Peyer's patch (tissue), 4 donors: ENCODE measurements at regions not wholly inside any gene's neighbourhood (a gene's known extent, or its start where the extent isn't known, plus 50 kb on each side); places are given as distances from the start of the nearest gene placed in this dataset.
"Not testable (repeated sequence)": the region's sequence is repeated elsewhere in the genome, so short reads cannot be mapped to it uniquely, and the experiment has no call there.

ENCODE experiments used
- DNase-seq, 3 donors: peaks; one replicate each; pipeline ENCODE4 v3.0.0-alpha.2; 2017 to 2019
- H3K27ac ChIP-seq, 4 donors: fragments of 200-600 bp; sonication (generic); one replicate each; pipeline ENCODE4 v1.5.1; 2016 to 2019
- H3K27me3 ChIP-seq, 2 donors: fragments of 200-600 bp; sonication (generic); one replicate each; pipeline ENCODE4 v1.5.1; 2019
- H3K36me3 ChIP-seq, 3 donors: fragments of 200-600 bp; sonication (generic); one replicate each; pipeline ENCODE4 v1.5.1; 2016 to 2019
- H3K4me1 ChIP-seq, 4 donors: fragments of 200-600 bp; sonication (generic); one replicate each; pipeline ENCODE4 v1.5.1; 2016 to 2019
- H3K4me3 ChIP-seq, 4 donors: fragments of 200-600 bp; sonication (generic); 1 replicate in 3 of 4; 2 replicates in 1 of 4; pipeline ENCODE4 v1.5.1; 2016 to 2019; ENCODE audit warnings: mild to moderate bottlenecking in 1 of 4
- H3K9me3 ChIP-seq, 4 donors: fragments of 200-600 bp; sonication (generic); one replicate each; pipeline ENCODE4 v1.5.1; 2016 to 2019; ENCODE audit warnings: mild to moderate bottlenecking in 1 of 4
- POLR2A ChIP-seq, 2 donors: fragments of 450-650 bp; IDR thresholded peaks; one replicate each; pipeline ENCODE4 v1.5.1; 2017; ENCODE audit warnings: antibody characterized with exemption in 2 of 2, mild to moderate bottlenecking in 2 of 2, moderate library complexity in 2 of 2
- TF ChIP-seq, protein P1 (sequence below), 6 experiments: fragments of 450-650 bp in 4 of 6; fragments of 200-600 bp in 2 of 6; sonication (generic) in 1 of 6; IDR thresholded peaks; one replicate each; pipeline ENCODE4 v1.5.1; 2017 to 2019; ENCODE audit warnings: antibody characterized with exemption in 6 of 6, mild to moderate bottlenecking in 3 of 6, moderate library complexity in 1 of 6

DNA sequence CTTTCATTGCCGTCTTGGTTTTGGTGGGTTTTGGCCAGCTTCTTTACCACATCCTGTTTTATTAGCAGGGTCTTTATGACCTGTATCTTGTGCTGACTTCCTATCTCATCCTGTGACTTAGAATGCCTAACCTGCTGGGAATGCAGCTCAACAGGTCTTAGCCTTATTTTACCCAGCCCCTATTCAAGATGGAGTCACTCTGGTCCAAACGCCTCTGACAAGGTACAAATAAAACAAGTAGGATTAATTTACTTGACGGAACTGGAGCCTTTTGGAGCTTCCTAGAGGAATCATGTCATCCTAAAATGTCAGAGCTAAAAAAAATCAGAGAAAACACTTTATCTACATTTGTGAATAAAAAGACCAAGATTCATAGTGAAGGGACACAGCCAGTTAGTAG lies 66.2 kb upstream of the ATXN3L start:
- Histone ChIP-seq H3K9me3 (no peaks in the 10 kb centered on the region), H3K27me3 (no peaks in the 10 kb centered on the region), H3K4me3 (no peak overlapping the region), H3K27ac (no peak overlapping the region), H3K4me1 (no peaks in the 10 kb centered on the region), H3K36me3 (no peaks in the 10 kb centered on the region)
- no peak for DNase-seq
- TF ChIP-seq, protein P1, sequence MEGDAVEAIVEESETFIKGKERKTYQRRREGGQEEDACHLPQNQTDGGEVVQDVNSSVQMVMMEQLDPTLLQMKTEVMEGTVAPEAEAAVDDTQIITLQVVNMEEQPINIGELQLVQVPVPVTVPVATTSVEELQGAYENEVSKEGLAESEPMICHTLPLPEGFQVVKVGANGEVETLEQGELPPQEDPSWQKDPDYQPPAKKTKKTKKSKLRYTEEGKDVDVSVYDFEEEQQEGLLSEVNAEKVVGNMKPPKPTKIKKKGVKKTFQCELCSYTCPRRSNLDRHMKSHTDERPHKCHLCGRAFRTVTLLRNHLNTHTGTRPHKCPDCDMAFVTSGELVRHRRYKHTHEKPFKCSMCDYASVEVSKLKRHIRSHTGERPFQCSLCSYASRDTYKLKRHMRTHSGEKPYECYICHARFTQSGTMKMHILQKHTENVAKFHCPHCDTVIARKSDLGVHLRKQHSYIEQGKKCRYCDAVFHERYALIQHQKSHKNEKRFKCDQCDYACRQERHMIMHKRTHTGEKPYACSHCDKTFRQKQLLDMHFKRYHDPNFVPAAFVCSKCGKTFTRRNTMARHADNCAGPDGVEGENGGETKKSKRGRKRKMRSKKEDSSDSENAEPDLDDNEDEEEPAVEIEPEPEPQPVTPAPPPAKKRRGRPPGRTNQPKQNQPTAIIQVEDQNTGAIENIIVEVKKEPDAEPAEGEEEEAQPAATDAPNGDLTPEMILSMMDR (IDR thresholded peaks at IDR 0.05) = no peak
- TF ChIP-seq POLR2A (IDR thresholded peaks at IDR 0.05) = no peak

DNA sequence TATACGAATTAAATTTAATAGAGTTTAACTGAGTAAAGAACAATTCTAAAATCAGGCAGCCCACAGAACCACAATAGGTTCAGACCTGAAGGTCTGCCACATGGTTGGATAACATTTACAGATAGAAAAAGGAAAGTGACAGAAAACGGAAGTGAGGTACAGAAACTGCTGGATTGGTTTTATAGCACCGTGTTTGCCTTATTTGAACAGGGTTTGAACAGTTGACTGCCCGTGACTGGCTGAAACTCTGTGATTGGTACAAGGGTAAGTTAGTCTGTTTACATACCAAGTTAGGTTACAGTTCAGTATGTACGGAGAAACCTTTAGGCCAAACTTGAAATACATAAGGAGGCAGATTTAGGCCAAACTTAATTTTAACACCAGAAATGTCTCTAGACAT lies 64.1 kb upstream of the ATXN3L start:
- Histone ChIP-seq H3K9me3 (no peaks in the 10 kb centered on the region), H3K27ac (no peak overlapping the region), H3K36me3 (no peaks in the 10 kb centered on the region), H3K4me1 (no peaks in the 10 kb centered on the region), H3K4me3 (no peak overlapping the region), H3K27me3 (no peaks in the 10 kb centered on the region)
- DNase-seq = no peak
- TF ChIP-seq, protein P1 (IDR thresholded peaks at IDR 0.05) = no peak
- no peak for TF ChIP-seq POLR2A (IDR thresholded peaks at IDR 0.05)

GRCh38 chrX:13381514-13381913 lies 61.7 kb upstream of the ATXN3L start:
- TF ChIP-seq POLR2A (IDR thresholded peaks at IDR 0.05) = no peak
- TF ChIP-seq, protein P1 (IDR thresholded peaks at IDR 0.05) = no peak
- Histone ChIP-seq H3K27ac (no peak overlapping the region), H3K4me3 (no peak overlapping the region), H3K9me3 (no peaks in the 10 kb centered on the region), H3K27me3 (no peaks in the 10 kb centered on the region), H3K36me3 (no peaks in the 10 kb centered on the region), H3K4me1 (no peaks in the 10 kb centered on the region)
- no peak for DNase-seq

- Histone ChIP-seq H3K9me3 (no peaks in the 10 kb centered on the region), H3K27ac (no peak overlapping the region), H3K27me3 (no peaks in the 10 kb centered on the region), H3K36me3 (no peaks in the 10 kb centered on the region), H3K4me1 (no peaks in the 10 kb centered on the region), H3K4me3 (no peak overlapping the region)
- TF ChIP-seq POLR2A (IDR thresholded peaks at IDR 0.05) = no peak
- TF ChIP-seq, protein P1 (IDR thresholded peaks at IDR 0.05) = no peak
- DNase-seq = no peak
These were observed 60.4 kb upstream of the ATXN3L start for GRCh38 chrX:13380211-13380610.

GRCh38 chrX:13378562-13379518 lies 59.0 kb upstream of the ATXN3L start:
- DNase-seq = peak in 2 of 3 donors; percentile 41 to 58

DNA sequence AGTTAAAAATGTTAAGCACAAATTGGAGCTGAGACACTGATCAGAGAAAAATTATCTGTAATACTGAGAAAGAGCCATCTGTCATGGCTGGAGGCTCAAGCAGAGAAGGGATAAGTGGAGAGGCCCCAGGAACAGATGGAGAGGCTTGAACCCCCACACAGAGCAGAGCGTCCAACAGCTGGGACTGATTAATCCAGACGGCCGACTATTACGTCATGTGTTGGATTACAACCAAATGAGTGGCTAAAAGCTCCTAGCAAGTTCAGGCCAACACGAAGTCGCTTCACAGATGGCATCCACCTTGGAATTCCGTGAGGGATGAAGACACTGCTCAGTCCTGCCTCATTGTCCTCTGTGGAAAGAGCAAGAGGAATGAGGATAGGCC lies 57.7 kb upstream of the ATXN3L start:
- Histone ChIP-seq H3K4me3 (no peak overlapping the region), H3K9me3 (no peaks in the 10 kb centered on the region), H3K27ac (no peak overlapping the region), H3K27me3 (no peaks in the 10 kb centered on the region), H3K36me3 (no peaks in the 10 kb centered on the region), H3K4me1 (no peaks in the 10 kb centered on the region)
- DNase-seq = no peak
- no peak for TF ChIP-seq POLR2A (IDR thresholded peaks at IDR 0.05)
- TF ChIP-seq, protein P1 (IDR thresholded peaks at IDR 0.05) = no peak

More at GRCh38 chrX:13378562-13379518, 59.0 kb upstream of the ATXN3L start:
- not testable (repeated sequence) for H3K9me3 ChIP-seq, H3K27me3 ChIP-seq, H3K36me3 ChIP-seq, H3K27ac ChIP-seq, H3K4me1 ChIP-seq, H3K4me3 ChIP-seq
